Activated T-cell treated with anti-CD3 and anti-CD28 coated beads, Interleukin-2, amount 50 U/mL, for 24 hours (primary cell): ENCODE measurements at regions not wholly inside any gene's neighbourhood (a gene's known extent, or its start where the extent isn't known, plus 50 kb on each side); places are given as distances from the start of the nearest gene placed in this dataset.

Experiments
- DNase-seq: peaks from one replicate; pipeline ENCODE4 v3.0.0-alpha.2; 2020
- H3K27ac Mint-ChIP-seq: 2 replicates; pipeline ENCODE4 v1.8.0; 2020; ENCODE audit warnings: mild to moderate bottlenecking, mixed read lengths
- H3K27me3 Mint-ChIP-seq: 2 replicates; pipeline ENCODE4 v1.8.0; 2020; ENCODE audit warnings: mixed read lengths
- H3K36me3 Mint-ChIP-seq: 2 replicates; pipeline ENCODE4 v1.8.0; 2020; ENCODE audit warnings: low read depth, mixed read lengths
- H3K4me1 Mint-ChIP-seq: 2 replicates; pipeline ENCODE4 v1.8.0; 2020; ENCODE audit warnings: low read depth, mixed read lengths
- H3K4me3 Mint-ChIP-seq: 2 replicates; pipeline ENCODE4 v1.8.0; 2020; ENCODE audit warnings: mild to moderate bottlenecking, moderate library complexity, mixed read lengths
- H3K9me3 Mint-ChIP-seq: 2 replicates; pipeline ENCODE4 v1.8.0; 2020; ENCODE audit warnings: mixed read lengths

- Mint-ChIP-seq H3K9me3 (peaks cover 5% of the 10 kb centered on the region), H3K27me3 (no peaks in the 10 kb centered on the region), H3K36me3 (no peaks in the 10 kb centered on the region), H3K27ac (no peak overlapping the region), H3K4me1 (no peaks in the 10 kb centered on the region), H3K4me3 (no peak overlapping the region)
- no peak for DNase-seq
These were observed 897.8 kb downstream of the EPHA7 start for GRCh38 chr6:92521553-92521952.

- Mint-ChIP-seq H3K4me1 (no peaks in the 10 kb centered on the region), H3K9me3 (peaks cover 9% of the 10 kb centered on the region), H3K36me3 (no peaks in the 10 kb centered on the region), H3K4me3 (no peak overlapping the region), H3K27me3 (no peaks in the 10 kb centered on the region), H3K27ac (no peak overlapping the region)
- no peak for DNase-seq
These were observed 909.2 kb downstream of the EPHA7 start for GRCh38 chr6:92510137-92510536.

DNA sequence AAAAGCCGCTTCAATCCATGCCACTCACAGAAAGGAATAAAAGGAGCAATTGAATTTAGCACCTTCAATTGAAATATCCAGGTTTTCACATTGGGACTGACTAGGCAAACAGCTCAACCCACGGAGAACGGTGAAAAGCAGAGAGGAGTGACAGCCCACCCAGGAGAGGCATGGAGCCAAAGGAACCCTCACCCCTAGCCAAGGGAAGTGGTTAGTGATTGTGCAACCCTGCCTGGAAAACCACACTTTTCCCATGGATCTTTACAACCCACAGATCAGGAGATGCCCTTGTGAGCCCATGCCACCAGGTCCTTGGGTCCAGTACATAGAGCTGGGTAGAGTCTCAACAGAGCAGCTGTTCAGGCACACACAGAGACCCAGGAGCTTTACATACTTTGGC, 911.8 kb downstream of the EPHA7 start:
- Mint-ChIP-seq H3K27ac (no peak overlapping the region), H3K4me3 (no peak overlapping the region), H3K36me3 (no peaks in the 10 kb centered on the region), H3K4me1 (no peaks in the 10 kb centered on the region), H3K9me3 (peaks cover 7% of the 10 kb centered on the region), H3K27me3 (no peaks in the 10 kb centered on the region)
- DNase-seq = no peak

- H3K9me3 Mint-ChIP-seq = peaks cover 3% of the 10 kb centered on the region
- DNase-seq = no peak
- H3K27ac Mint-ChIP-seq = no peak overlapping the region
- H3K36me3 Mint-ChIP-seq = no peaks in the 10 kb centered on the region
- no peaks in the 10 kb centered on the region for H3K27me3 Mint-ChIP-seq
- H3K4me3 Mint-ChIP-seq = no peak overlapping the region
- H3K4me1 Mint-ChIP-seq = no peaks in the 10 kb centered on the region
These were observed 914.9 kb downstream of the EPHA7 start for GRCh38 chr6:92504509-92504908.

DNA sequence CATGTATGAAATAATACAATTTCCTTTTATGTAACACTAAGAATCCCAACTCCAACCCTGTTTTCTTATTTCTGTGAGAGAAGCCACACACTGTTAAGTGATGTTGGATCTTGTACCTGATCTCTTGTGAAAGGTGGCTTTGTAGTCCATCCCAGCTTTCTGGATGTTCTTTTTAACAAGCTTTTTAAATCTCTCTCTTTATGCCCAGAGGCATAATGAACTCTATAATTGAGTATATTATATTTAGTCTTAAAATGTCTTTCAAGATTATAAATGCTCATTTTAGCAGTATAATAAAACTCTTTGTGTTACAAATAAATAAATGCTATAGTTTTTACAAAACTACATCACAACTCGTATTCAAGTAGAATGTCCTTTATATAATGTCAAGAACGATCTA, 922.1 kb downstream of the EPHA7 start:
- H3K36me3 Mint-ChIP-seq = no peaks in the 10 kb centered on the region
- no peak overlapping the region for H3K27ac Mint-ChIP-seq
- no peak for DNase-seq
- H3K9me3 Mint-ChIP-seq = no peaks in the 10 kb centered on the region
- H3K4me1 Mint-ChIP-seq = no peaks in the 10 kb centered on the region
- no peaks in the 10 kb centered on the region for H3K27me3 Mint-ChIP-seq
- H3K4me3 Mint-ChIP-seq = no peak overlapping the region

DNA sequence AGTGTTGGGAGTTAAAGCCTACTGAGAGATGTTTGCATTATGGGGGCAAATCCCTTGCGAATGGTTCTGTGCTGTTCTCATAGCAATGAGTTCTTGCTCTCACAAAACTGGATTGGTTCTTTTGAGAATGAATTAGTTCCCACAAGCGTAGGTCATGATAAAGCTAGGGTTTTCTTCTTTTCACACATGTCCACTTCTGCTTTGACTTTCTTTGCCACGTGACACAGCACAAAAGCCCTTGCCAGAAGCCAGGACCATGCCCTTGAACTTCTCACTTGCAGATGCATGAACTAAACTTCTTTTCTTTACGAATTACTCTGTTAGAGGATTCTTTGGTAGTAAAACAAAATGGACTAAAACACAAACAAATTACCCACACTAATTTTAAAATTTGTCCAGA, 922.8 kb downstream of the EPHA7 start:
- Mint-ChIP-seq H3K4me3 (no peak overlapping the region), H3K27ac (no peak overlapping the region), H3K9me3 (no peaks in the 10 kb centered on the region), H3K27me3 (no peaks in the 10 kb centered on the region), H3K36me3 (no peaks in the 10 kb centered on the region), H3K4me1 (no peaks in the 10 kb centered on the region)
- DNase-seq = no peak

DNA sequence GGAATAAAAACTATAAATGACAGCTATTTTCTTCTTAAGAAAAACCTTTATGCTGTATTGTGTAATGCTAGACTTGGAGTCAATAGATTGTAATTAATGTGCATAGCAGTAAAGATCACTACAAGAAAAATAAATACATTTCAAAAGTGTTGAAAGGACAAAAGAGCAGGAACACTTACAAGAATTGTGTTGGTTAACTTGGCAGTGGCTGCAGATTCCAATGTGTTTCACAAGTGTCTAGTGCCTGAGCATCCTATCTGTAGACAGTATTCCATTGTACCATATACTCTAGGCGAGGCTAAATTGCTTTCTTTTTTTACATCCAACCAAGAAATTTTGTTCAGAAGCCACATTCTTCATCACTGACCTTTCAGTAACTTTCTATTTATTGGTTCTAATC, 924.1 kb downstream of the EPHA7 start:
- Mint-ChIP-seq H3K27me3 (no peaks in the 10 kb centered on the region), H3K36me3 (no peaks in the 10 kb centered on the region), H3K4me1 (no peaks in the 10 kb centered on the region), H3K27ac (no peak overlapping the region), H3K9me3 (no peaks in the 10 kb centered on the region), H3K4me3 (no peak overlapping the region)
- DNase-seq = no peak

- H3K27ac Mint-ChIP-seq = no peak overlapping the region
- H3K4me1 Mint-ChIP-seq = no peaks in the 10 kb centered on the region
- DNase-seq = no peak
- no peak overlapping the region for H3K4me3 Mint-ChIP-seq
- H3K27me3 Mint-ChIP-seq = no peaks in the 10 kb centered on the region
- H3K9me3 Mint-ChIP-seq = peaks cover 13% of the 10 kb centered on the region
- H3K36me3 Mint-ChIP-seq = no peaks in the 10 kb centered on the region
These were observed 933.9 kb downstream of the EPHA7 start for GRCh38 chr6:92485487-92485886.

GRCh38 chr6:92479831-92480230, 939.5 kb downstream of the EPHA7 start:
- H3K4me1 Mint-ChIP-seq = no peaks in the 10 kb centered on the region
- no peak overlapping the region for H3K4me3 Mint-ChIP-seq
- no peak for DNase-seq
- H3K27me3 Mint-ChIP-seq = no peaks in the 10 kb centered on the region
- no peak overlapping the region for H3K27ac Mint-ChIP-seq
- H3K36me3 Mint-ChIP-seq = no peaks in the 10 kb centered on the region
- peaks cover 12% of the 10 kb centered on the region for H3K9me3 Mint-ChIP-seq

GRCh38 chr6:92473056-92473455, 946.3 kb downstream of the EPHA7 start:
- Mint-ChIP-seq H3K36me3 (no peaks in the 10 kb centered on the region), H3K9me3 (peaks cover 11% of the 10 kb centered on the region), H3K4me1 (no peaks in the 10 kb centered on the region), H3K4me3 (no peak overlapping the region), H3K27me3 (no peaks in the 10 kb centered on the region), H3K27ac (no peak overlapping the region)
- no peak for DNase-seq

- DNase-seq = no peak
- Mint-ChIP-seq H3K27me3 (no peaks in the 10 kb centered on the region), H3K36me3 (no peaks in the 10 kb centered on the region), H3K4me3 (no peak overlapping the region), H3K9me3 (peaks cover 24% of the 10 kb centered on the region), H3K4me1 (no peaks in the 10 kb centered on the region), H3K27ac (no peak overlapping the region)
These were observed 950.1 kb downstream of the EPHA7 start for GRCh38 chr6:92469186-92469828.

- H3K9me3 Mint-ChIP-seq = peaks cover 28% of the 10 kb centered on the region
- DNase-seq = no peak
- H3K4me1 Mint-ChIP-seq = no peaks in the 10 kb centered on the region
- no peaks in the 10 kb centered on the region for H3K27me3 Mint-ChIP-seq
- no peak overlapping the region for H3K27ac Mint-ChIP-seq
- no peaks in the 10 kb centered on the region for H3K36me3 Mint-ChIP-seq
- H3K4me3 Mint-ChIP-seq = no peak overlapping the region
These were observed 951.3 kb downstream of the EPHA7 start for GRCh38 chr6:92468066-92468465.

GRCh38 chr6:92460133-92460532, 959.2 kb downstream of the EPHA7 start:
- Mint-ChIP-seq H3K9me3 (peaks cover 14% of the 10 kb centered on the region), H3K27ac (no peak overlapping the region), H3K36me3 (no peaks in the 10 kb centered on the region), H3K4me3 (no peak overlapping the region), H3K27me3 (no peaks in the 10 kb centered on the region), H3K4me1 (no peaks in the 10 kb centered on the region)
- DNase-seq = no peak

DNA sequence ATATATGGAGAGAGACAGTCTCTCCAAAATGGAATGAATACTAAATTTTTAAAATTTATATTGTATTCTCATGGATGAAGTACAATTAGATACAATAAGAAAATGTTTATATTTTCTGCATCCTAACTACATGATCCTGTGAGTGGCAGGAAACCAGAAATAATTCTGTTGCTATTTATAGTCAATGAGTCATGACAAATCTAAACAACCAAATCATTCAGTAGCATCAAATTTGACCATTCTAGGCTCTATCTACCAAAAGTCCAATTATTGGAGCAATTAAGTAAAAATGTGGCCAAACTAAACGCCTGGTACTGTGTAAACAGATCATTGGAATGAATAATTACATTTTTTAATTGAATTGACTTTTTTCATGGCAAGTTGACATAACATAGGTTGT, 959.8 kb downstream of the EPHA7 start:
- no peaks in the 10 kb centered on the region for H3K4me1 Mint-ChIP-seq

GRCh38 chr6:92446052-92446451, 973.3 kb downstream of the EPHA7 start:
- Mint-ChIP-seq H3K27ac (no peak overlapping the region), H3K27me3 (no peaks in the 10 kb centered on the region), H3K4me1 (no peaks in the 10 kb centered on the region), H3K4me3 (no peak overlapping the region), H3K36me3 (no peaks in the 10 kb centered on the region), H3K9me3 (peaks cover 10% of the 10 kb centered on the region)
- DNase-seq = no peak

More for the DNA sequence above, 959.8 kb downstream of the EPHA7 start:
- Mint-ChIP-seq H3K27ac (no peak overlapping the region), H3K36me3 (no peaks in the 10 kb centered on the region), H3K4me3 (no peak overlapping the region), H3K9me3 (peaks cover 10% of the 10 kb centered on the region), H3K27me3 (no peaks in the 10 kb centered on the region)
- DNase-seq = no peak

GRCh38 chr6:92433911-92434310, 985.4 kb downstream of the EPHA7 start:
- no peaks in the 10 kb centered on the region for H3K9me3 Mint-ChIP-seq
- no peak for DNase-seq
- no peaks in the 10 kb centered on the region for H3K36me3 Mint-ChIP-seq
- H3K4me1 Mint-ChIP-seq = no peaks in the 10 kb centered on the region
- H3K27ac Mint-ChIP-seq = no peak overlapping the region
- no peaks in the 10 kb centered on the region for H3K27me3 Mint-ChIP-seq
- no peak overlapping the region for H3K4me3 Mint-ChIP-seq
